GM10847 (cell line): ENCODE measurements at regions not wholly inside any gene's neighbourhood (a gene's known extent, or its start where the extent isn't known, plus 50 kb on each side); places are given as distances from the start of the nearest gene placed in this dataset.

Experiments
- POLR2A ChIP-seq: IDR thresholded peaks from 2 replicates; pipeline ENCODE4 v1.6.1; 2011; ENCODE audit not compliant: insufficient read length; ENCODE audit errors: extremely low read depth

GRCh38 chr13:21319869-21320641, 139.0 kb downstream of the ZDHHC20 start:
- TF ChIP-seq POLR2A, result no peak

- no peak for TF ChIP-seq POLR2A
Observed at GRCh38 chr13:21320642-21321034, 138.5 kb downstream of the ZDHHC20 start.

GRCh38 chr13:21321269-21321668, 137.8 kb downstream of the ZDHHC20 start:
- TF ChIP-seq POLR2A, result no peak

- TF ChIP-seq POLR2A, result no peak
Observed at GRCh38 chr13:21322327-21322965, 136.7 kb downstream of the ZDHHC20 start.
